ENCODE measurements at regions not wholly inside any gene's neighbourhood (a gene's known extent, or its start where the extent isn't known, plus 50 kb on each side); places are given as distances from the start of the nearest gene placed in this dataset.

GRCh38 chr16:85323230-85323960 lies 211.1 kb upstream of the CIBAR2 start:
- no peak for ATAC-seq (ENCODE audit: low read depth in 2 of 2)

GRCh38 chr16:85323961-85324253 lies 211.6 kb upstream of the CIBAR2 start:
- no peak overlapping the region for H3K4me3 Mint-ChIP-seq
- H3K36me3 Mint-ChIP-seq: no peaks in the 10 kb centered on the region
- H3K4me1 Mint-ChIP-seq: no peaks in the 10 kb centered on the region

More at GRCh38 chr16:85323230-85323960, 211.1 kb upstream of the CIBAR2 start:
- no peak overlapping the region for H3K4me3 Mint-ChIP-seq
- no peaks in the 10 kb centered on the region for H3K9me3 ChIP-seq (ENCODE audit: control insufficient read depth in 2 of 2, low read length in 2 of 2)
- no peaks in the 10 kb centered on the region for H3K36me3 ChIP-seq (ENCODE audit: control insufficient read depth, insufficient read depth, low read length)
- no peak overlapping the region for H3K4me3 ChIP-seq (ENCODE audit: low read depth, low read length)
- DNase-seq: no peak
- peaks cover 0 to 2% (median 0%) of the 10 kb centered on the region in 7 donors for H3K9me3 Mint-ChIP-seq
- no peaks in the 10 kb centered on the region for H3K36me3 Mint-ChIP-seq
- no peak overlapping the region for H3K27ac Mint-ChIP-seq
- no peaks in the 10 kb centered on the region for H3K4me1 ChIP-seq (ENCODE audit: control insufficient read depth, insufficient read depth, low read length, poor library complexity, severe bottlenecking)
- H3K27ac ChIP-seq (ENCODE audit: insufficient read depth, low read length, poor library complexity, severe bottlenecking): no peak overlapping the region
- H3K27me3 ChIP-seq (ENCODE audit: control insufficient read depth, insufficient read depth, low read length): no peaks in the 10 kb centered on the region
- H3K4me1 Mint-ChIP-seq: no peaks in the 10 kb centered on the region
- peaks cover 5% of the 10 kb centered on the region for H3K27me3 Mint-ChIP-seq

GRCh38 chr16:85324488-85324887 lies 212.2 kb upstream of the CIBAR2 start:
- Mint-ChIP-seq H3K9me3 (peaks cover 0 to 4% (median 0%) of the 10 kb centered on the region in 7 donors), H3K4me3 (no peak overlapping the region), H3K27ac (no peak overlapping the region), H3K27me3 (peaks cover 5% of the 10 kb centered on the region), H3K36me3 (no peaks in the 10 kb centered on the region), H3K4me1 (peaks cover 0 to 2% (median 0%) of the 10 kb centered on the region in 4 donors)
- Histone ChIP-seq H3K36me3 (ENCODE audit: control insufficient read depth, insufficient read depth, low read length) (no peaks in the 10 kb centered on the region), H3K9me3 (ENCODE audit: control insufficient read depth in 2 of 2, low read length in 2 of 2) (no peaks in the 10 kb centered on the region), H3K4me1 (ENCODE audit: control insufficient read depth, insufficient read depth, low read length, poor library complexity, severe bottlenecking) (no peaks in the 10 kb centered on the region), H3K27me3 (ENCODE audit: control insufficient read depth, insufficient read depth, low read length) (no peaks in the 10 kb centered on the region), H3K27ac (ENCODE audit: insufficient read depth, low read length, poor library complexity, severe bottlenecking) (no peak overlapping the region), H3K4me3 (ENCODE audit: low read depth, low read length) (no peak overlapping the region)
- no peak for ATAC-seq (ENCODE audit: low read depth in 2 of 2)
- DNase-seq: no peak

More at GRCh38 chr16:85323961-85324253, 211.6 kb upstream of the CIBAR2 start:
- no peaks in the 10 kb centered on the region for H3K36me3 ChIP-seq (ENCODE audit: control insufficient read depth, insufficient read depth, low read length)
- no peaks in the 10 kb centered on the region for H3K4me1 ChIP-seq (ENCODE audit: control insufficient read depth, insufficient read depth, low read length, poor library complexity, severe bottlenecking)
- no peak for DNase-seq
- H3K27ac ChIP-seq (ENCODE audit: insufficient read depth, low read length, poor library complexity, severe bottlenecking): no peak overlapping the region
- no peaks in the 10 kb centered on the region for H3K9me3 ChIP-seq (ENCODE audit: control insufficient read depth in 2 of 2, low read length in 2 of 2)
- ATAC-seq (ENCODE audit: low read depth in 2 of 2): no peak
- peaks cover 0 to 2% (median 0%) of the 10 kb centered on the region in 7 donors for H3K9me3 Mint-ChIP-seq
- no peak overlapping the region for H3K27ac Mint-ChIP-seq
- no peaks in the 10 kb centered on the region for H3K27me3 ChIP-seq (ENCODE audit: control insufficient read depth, insufficient read depth, low read length)
- H3K4me3 ChIP-seq (ENCODE audit: low read depth, low read length): no peak overlapping the region
- peaks cover 5% of the 10 kb centered on the region for H3K27me3 Mint-ChIP-seq

DNA sequence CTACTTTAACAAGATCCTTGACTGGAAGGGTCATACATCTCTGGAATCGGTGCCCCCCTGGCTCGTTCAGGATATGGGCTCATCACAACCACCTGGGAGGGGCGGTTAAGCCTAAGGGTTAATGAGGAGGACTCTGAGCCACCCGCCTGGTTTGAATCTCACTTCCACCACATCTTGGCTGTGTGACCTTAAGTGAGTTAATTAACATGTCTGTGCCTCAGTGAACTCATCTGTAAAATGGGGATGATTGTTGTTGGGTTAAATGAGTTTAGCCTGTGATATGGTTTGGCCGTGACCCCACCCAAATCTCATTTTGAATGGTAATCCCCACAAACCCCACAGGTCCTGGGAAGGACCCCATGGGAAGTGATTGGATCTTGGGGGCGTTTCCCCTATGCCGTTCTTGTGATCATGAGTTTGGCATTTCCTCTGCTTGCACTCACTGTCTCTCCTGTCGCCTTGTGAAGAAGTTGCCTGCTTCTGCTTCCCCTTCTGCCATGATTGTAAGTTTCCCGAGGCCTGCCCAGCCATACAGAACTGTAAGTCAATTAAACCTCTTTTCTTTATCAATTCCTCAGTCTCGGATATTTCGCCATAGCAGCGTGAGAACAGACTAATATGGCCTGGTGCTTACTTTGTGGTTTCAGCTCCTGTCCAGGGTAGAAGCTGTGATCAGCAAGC lies 214.0 kb upstream of the CIBAR2 start:
- Histone ChIP-seq H3K27ac (ENCODE audit: insufficient read depth, low read length, poor library complexity, severe bottlenecking) (no peak overlapping the region), H3K9me3 (ENCODE audit: control insufficient read depth in 2 of 2, low read length in 2 of 2) (no peaks in the 10 kb centered on the region)
- peak overlapping the region in 1 of 3 donors; percentile 59 for H3K27ac Mint-ChIP-seq

DNA sequence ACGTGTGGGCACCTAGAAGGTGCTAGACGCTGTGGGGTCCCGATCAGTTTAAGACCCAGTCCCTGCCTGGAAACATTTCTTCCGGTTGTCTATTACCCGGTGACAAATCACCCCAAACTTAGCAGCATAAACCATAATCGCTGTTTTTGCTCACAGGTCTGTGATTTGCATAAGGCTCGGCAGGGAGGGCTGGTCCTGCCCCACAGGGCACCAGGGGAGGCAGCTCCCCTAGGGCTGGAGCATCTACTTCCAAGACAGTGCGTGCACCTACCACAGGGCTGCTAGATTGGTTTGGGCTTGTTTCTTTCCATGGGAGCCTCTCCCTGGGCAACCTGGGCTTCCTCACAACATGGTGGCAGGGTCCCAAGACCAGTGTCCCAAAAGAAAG lies 214.5 kb upstream of the CIBAR2 start:
- Histone ChIP-seq H3K36me3 (ENCODE audit: control insufficient read depth, insufficient read depth, low read length) (no peaks in the 10 kb centered on the region), H3K9me3 (ENCODE audit: control insufficient read depth in 2 of 2, low read length in 2 of 2) (no peaks in the 10 kb centered on the region), H3K27ac (ENCODE audit: insufficient read depth, low read length, poor library complexity, severe bottlenecking) (no peak overlapping the region), H3K4me1 (ENCODE audit: control insufficient read depth, insufficient read depth, low read length, poor library complexity, severe bottlenecking) (peaks cover 5% of the 10 kb centered on the region), H3K27me3 (ENCODE audit: control insufficient read depth, insufficient read depth, low read length) (no peaks in the 10 kb centered on the region), H3K4me3 (ENCODE audit: low read depth, low read length) (no peak overlapping the region)
- Mint-ChIP-seq H3K36me3 (no peaks in the 10 kb centered on the region), H3K4me3 (no peak overlapping the region), H3K27me3 (peaks cover 5% of the 10 kb centered on the region), H3K27ac (peak overlapping the region in 1 of 3 donors; percentile 59), H3K9me3 (peaks cover 0 to 2% (median 0%) of the 10 kb centered on the region in 7 donors), H3K4me1 (peaks cover 0 to 10% (median 2%) of the 10 kb centered on the region in 4 donors)
- ATAC-seq (ENCODE audit: low read depth in 2 of 2) (no peak), DNase-seq (no peak)

More for the DNA sequence above, 214.0 kb upstream of the CIBAR2 start:
- Histone ChIP-seq H3K27me3 (ENCODE audit: control insufficient read depth, insufficient read depth, low read length) (no peaks in the 10 kb centered on the region), H3K36me3 (ENCODE audit: control insufficient read depth, insufficient read depth, low read length) (no peaks in the 10 kb centered on the region), H3K4me3 (ENCODE audit: low read depth, low read length) (no peak overlapping the region), H3K4me1 (ENCODE audit: control insufficient read depth, insufficient read depth, low read length, poor library complexity, severe bottlenecking) (peaks cover 5% of the 10 kb centered on the region)
- Mint-ChIP-seq H3K4me1 (peaks cover 0 to 10% (median 2%) of the 10 kb centered on the region in 4 donors), H3K9me3 (peaks cover 0 to 2% (median 0%) of the 10 kb centered on the region in 7 donors), H3K27me3 (peaks cover 5% of the 10 kb centered on the region), H3K4me3 (no peak overlapping the region), H3K36me3 (no peaks in the 10 kb centered on the region)
- ATAC-seq (ENCODE audit: low read depth in 2 of 2): no peak
- no peak for DNase-seq

GRCh38 chr16:85327731-85328675 lies 215.7 kb upstream of the CIBAR2 start:
- DNase-seq: no peak
- Mint-ChIP-seq H3K27me3 (peaks cover 3% of the 10 kb centered on the region), H3K4me1 (peaks cover 0 to 10% (median 2%) of the 10 kb centered on the region in 4 donors), H3K4me3 (no peak overlapping the region), H3K36me3 (no peaks in the 10 kb centered on the region), H3K27ac (no peak overlapping the region), H3K9me3 (peaks cover 0 to 2% (median 0%) of the 10 kb centered on the region in 7 donors)
- Histone ChIP-seq H3K36me3 (ENCODE audit: control insufficient read depth, insufficient read depth, low read length) (no peaks in the 10 kb centered on the region), H3K27ac (ENCODE audit: insufficient read depth, low read length, poor library complexity, severe bottlenecking) (no peak overlapping the region), H3K4me1 (ENCODE audit: control insufficient read depth, insufficient read depth, low read length, poor library complexity, severe bottlenecking) (peaks cover 5% of the 10 kb centered on the region), H3K27me3 (ENCODE audit: control insufficient read depth, insufficient read depth, low read length) (no peaks in the 10 kb centered on the region), H3K9me3 (ENCODE audit: control insufficient read depth in 2 of 2, low read length in 2 of 2) (no peaks in the 10 kb centered on the region), H3K4me3 (ENCODE audit: low read depth, low read length) (no peak overlapping the region)
- ATAC-seq (ENCODE audit: low read depth in 2 of 2): no peak

DNA sequence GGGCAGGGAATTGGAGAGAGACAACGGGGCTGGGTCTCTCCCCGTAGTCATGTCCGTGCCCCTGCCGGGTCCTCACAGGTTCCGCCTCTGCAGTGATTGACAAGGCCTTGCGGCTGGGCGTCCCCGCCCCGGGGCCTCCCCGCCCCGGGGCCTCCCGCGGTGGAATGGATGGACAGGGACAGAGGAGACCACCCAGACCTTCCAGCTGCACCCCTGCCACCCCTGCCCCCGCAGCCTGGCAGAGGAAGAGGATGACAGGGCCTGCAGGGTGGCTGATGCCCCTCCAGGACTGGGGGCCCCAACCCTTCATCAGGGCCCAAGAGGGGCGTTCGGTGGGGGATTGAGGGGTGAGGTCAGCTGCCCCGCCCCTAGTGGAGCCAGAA lies 216.4 kb upstream of the CIBAR2 start:
- Mint-ChIP-seq H3K9me3 (peaks cover 0 to 2% (median 0%) of the 10 kb centered on the region in 7 donors), H3K27me3 (no peaks in the 10 kb centered on the region), H3K36me3 (no peaks in the 10 kb centered on the region), H3K4me3 (no peak overlapping the region), H3K27ac (no peak overlapping the region), H3K4me1 (peaks cover 0 to 10% (median 2%) of the 10 kb centered on the region in 4 donors)
- no peaks in the 10 kb centered on the region for H3K9me3 ChIP-seq (ENCODE audit: control insufficient read depth in 2 of 2, low read length in 2 of 2)
- H3K4me3 ChIP-seq (ENCODE audit: low read depth, low read length): no peak overlapping the region
- DNase-seq (no peak), ATAC-seq (ENCODE audit: low read depth in 2 of 2) (no peak)
- H3K27me3 ChIP-seq (ENCODE audit: control insufficient read depth, insufficient read depth, low read length): no peaks in the 10 kb centered on the region
- no peaks in the 10 kb centered on the region for H3K36me3 ChIP-seq (ENCODE audit: control insufficient read depth, insufficient read depth, low read length)
- peaks cover 5% of the 10 kb centered on the region for H3K4me1 ChIP-seq (ENCODE audit: control insufficient read depth, insufficient read depth, low read length, poor library complexity, severe bottlenecking)
- H3K27ac ChIP-seq (ENCODE audit: insufficient read depth, low read length, poor library complexity, severe bottlenecking): no peak overlapping the region

Measured in CD4-positive, CD25-positive, alpha-beta regulatory T cell (primary cell).